ENCODE measurements at regions not wholly inside any gene's neighbourhood (a gene's known extent, or its start where the extent isn't known, plus 50 kb on each side); places are given as distances from the start of the nearest gene placed in this dataset.

DNA sequence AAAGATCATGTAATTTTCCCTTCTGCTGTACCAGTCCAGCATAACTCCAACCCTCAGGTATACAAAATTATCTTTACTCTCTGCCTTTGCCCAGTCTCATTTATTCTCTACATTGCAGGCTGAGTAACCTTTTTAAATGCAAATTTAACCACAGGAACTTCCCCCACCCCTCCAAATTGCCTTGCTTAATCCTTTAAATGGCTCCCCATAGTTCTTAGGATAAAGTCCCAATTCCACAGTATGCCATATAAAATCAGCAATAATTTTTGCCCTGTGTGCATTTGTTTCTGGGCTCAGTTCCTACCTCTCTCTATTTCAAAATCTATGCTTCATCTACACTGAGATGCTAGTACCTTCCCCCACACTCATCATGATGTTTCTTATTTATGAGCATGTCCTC lies 879.7 kb downstream of the RPA4 start:
- Histone ChIP-seq H2BK20ac (ENCODE audit: low read length) (no peak overlapping the region), H3K79me1 (ENCODE audit: low read depth, low read length) (no peaks in the 10 kb centered on the region), H4K5ac (ENCODE audit: insufficient read length, low read depth, low read length) (no peak overlapping the region), H4K91ac (replicated peaks; ENCODE audit: insufficient read length, low read length) (no peak overlapping the region), H3K23me2 (ENCODE audit: low read depth, low read length) (no peaks in the 10 kb centered on the region), H3K14ac (ENCODE audit: insufficient read length) (no peak overlapping the region), H3K4ac (replicated peaks; ENCODE audit: insufficient read length, low read depth, low read length) (no peak overlapping the region), H3K4me3 (ENCODE audit: extremely low read depth in 1 of 4, insufficient read depth in 2 of 4, low read depth in 3 of 4, low read length in 4 of 4) (no peak overlapping the region), H2BK15ac (ENCODE audit: low read length) (no peak overlapping the region), H2BK120ac (replicated peaks; ENCODE audit: low read depth, low read length) (no peak overlapping the region), H3K79me2 (ENCODE audit: control insufficient read depth in 1 of 2, insufficient read depth in 2 of 2, low read length in 2 of 2) (no peaks in the 10 kb centered on the region), H2AK5ac (ENCODE audit: low read depth, low read length) (no peak overlapping the region), H3K27ac (ENCODE audit: low read depth, low read length) (no peak overlapping the region), H3K9me3 (ENCODE audit: insufficient read depth in 2 of 2, low read depth in 1 of 2, low read length in 1 of 2) (no peaks in the 10 kb centered on the region), H2BK5ac (ENCODE audit: low read depth, low read length) (no peak overlapping the region; the same call in 1 of the 2 replicates), H3K36me3 (ENCODE audit: control insufficient read depth in 2 of 4, insufficient read depth in 4 of 4, low read length in 3 of 4) (no peaks in the 10 kb centered on the region), H4K20me1 (replicated peaks in 1 of 2; ENCODE audit: control insufficient read depth in 1 of 2, insufficient read depth in 2 of 2, low read length in 2 of 2) (no peaks in the 10 kb centered on the region), H3K56ac (replicated peaks; ENCODE audit: insufficient read length, low read depth, low read length) (no peak overlapping the region), H3K4me1 (replicated peaks in 1 of 4; ENCODE audit: control insufficient read depth in 3 of 4, insufficient read depth in 4 of 4, low read length in 3 of 4) (peaks cover 0 to 3% (median 1%) of the 10 kb centered on the region in 4 experiments; a peak in 1 of 7 replicates), H3K23ac (ENCODE audit: insufficient read length) (no peak overlapping the region), H3K27me3 (replicated peaks in 1 of 4; ENCODE audit: control insufficient read depth in 3 of 4, extremely low read depth in 1 of 4, insufficient read depth in 3 of 4, low read length in 3 of 4) (no peaks in the 10 kb centered on the region), H2AFZ (ENCODE audit: low read length) (no peak overlapping the region), H3K9ac (replicated peaks in 1 of 4; ENCODE audit: extremely low read depth in 1 of 4, low read depth in 3 of 4, low read length in 3 of 4) (no peak overlapping the region), H3K4me2 (ENCODE audit: insufficient read depth in 1 of 2, low read depth in 2 of 2, low read length in 2 of 2) (no peak overlapping the region), H3K18ac (ENCODE audit: extremely low read depth, low read length) (no peak overlapping the region), H4K8ac (ENCODE audit: extremely low read depth, insufficient read depth, low read length) (no peak overlapping the region), H2BK12ac (ENCODE audit: low read depth, low read length) (no peak overlapping the region)
- no peak for FAIRE-seq
- ChIA-PET CTCF (ENCODE audit: partially characterized antibody) (no interaction called here), POLR2A (ENCODE audit: partially characterized antibody) (no interaction called here)
- no peak for DNase-seq (ENCODE audit: low read depth in 1 of 2, low spot score in 2 of 2)
- TF ChIP-seq POLR2A (IDR thresholded peaks at IDR 0.05; ENCODE audit: control extremely low read depth in 1 of 2, low read depth in 2 of 2, low read length in 2 of 2), result no peak
